ENCODE measurements at regions not wholly inside any gene's neighbourhood (a gene's known extent, or its start where the extent isn't known, plus 50 kb on each side); places are given as distances from the start of the nearest gene placed in this dataset.
"Not testable (repeated sequence)": the region's sequence is repeated elsewhere in the genome, so short reads cannot be mapped to it uniquely, and the experiment has no call there.

GRCh38 chr4:160386846-160387245 is 1284.0 kb downstream of the RAPGEF2 start:
- DNase-seq (ENCODE audit: low read depth in 2 of 3, low spot score in 2 of 3), result no peak

GRCh38 chr4:160399826-160400225 is 1296.9 kb downstream of the RAPGEF2 start:
- DNase-seq (ENCODE audit: low read depth in 2 of 3, low spot score in 2 of 3), result no peak

- DNase-seq (ENCODE audit: low read depth in 2 of 3, low spot score in 2 of 3), result no peak
Measured at GRCh38 chr4:160403081-160403480, 1300.2 kb downstream of the RAPGEF2 start.

GRCh38 chr4:160406263-160406825 is 1303.5 kb downstream of the RAPGEF2 start:
- no peak for DNase-seq (ENCODE audit: low read depth in 2 of 3, low spot score in 2 of 3)

GRCh38 chr4:160414496-160414895 is 1311.6 kb downstream of the RAPGEF2 start:
- no peak for DNase-seq (ENCODE audit: low read depth in 2 of 3, low spot score in 2 of 3)

- no peak for DNase-seq (ENCODE audit: low read depth in 2 of 3, low spot score in 2 of 3)
Measured at GRCh38 chr4:160423879-160424451, 1321.1 kb downstream of the RAPGEF2 start.

- DNase-seq (ENCODE audit: low read depth in 2 of 3, low spot score in 2 of 3), result no peak
Measured at GRCh38 chr4:160426233-160426632, 1323.4 kb downstream of the RAPGEF2 start.

- DNase-seq (ENCODE audit: low read depth in 2 of 3, low spot score in 2 of 3), result no peak
Measured at GRCh38 chr4:160450876-160451275, 1348.0 kb downstream of the RAPGEF2 start.

- DNase-seq (ENCODE audit: low read depth in 2 of 3, low spot score in 2 of 3), result not testable (repeated sequence)
Measured at GRCh38 chr4:160481696-160482690, 1379.1 kb downstream of the RAPGEF2 start.

GRCh38 chr4:160485071-160485687 is 1382.3 kb downstream of the RAPGEF2 start:
- DNase-seq (ENCODE audit: low read depth in 2 of 3, low spot score in 2 of 3), result no peak

- no peak for DNase-seq (ENCODE audit: low read depth in 2 of 3, low spot score in 2 of 3)
Measured at GRCh38 chr4:160492181-160492580, 1389.3 kb downstream of the RAPGEF2 start.

GRCh38 chr4:160493206-160493605 is 1390.3 kb downstream of the RAPGEF2 start:
- no peak for DNase-seq (ENCODE audit: low read depth in 2 of 3, low spot score in 2 of 3)

- DNase-seq (ENCODE audit: low read depth in 2 of 3, low spot score in 2 of 3), result no peak
Measured at GRCh38 chr4:160495356-160495755, 1392.5 kb downstream of the RAPGEF2 start.

- DNase-seq (ENCODE audit: low read depth in 2 of 3, low spot score in 2 of 3), result no peak
Measured at GRCh38 chr4:160498211-160498610, 1395.3 kb downstream of the RAPGEF2 start.

GRCh38 chr4:160505724-160506123 is 1402.8 kb downstream of the RAPGEF2 start:
- no peak for DNase-seq (ENCODE audit: low read depth in 2 of 3, low spot score in 2 of 3)

- no peak for DNase-seq (ENCODE audit: low read depth in 2 of 3, low spot score in 2 of 3)
Measured at GRCh38 chr4:160510928-160511327, 1408.0 kb downstream of the RAPGEF2 start.

- DNase-seq (ENCODE audit: low read depth in 2 of 3, low spot score in 2 of 3), result no peak
Measured at GRCh38 chr4:160514126-160514525, 1411.2 kb downstream of the RAPGEF2 start.

GRCh38 chr4:160523231-160523630 is 1420.4 kb downstream of the RAPGEF2 start:
- DNase-seq (ENCODE audit: low read depth in 2 of 3, low spot score in 2 of 3), result no peak

- DNase-seq (ENCODE audit: low read depth in 2 of 3, low spot score in 2 of 3), result no peak
Measured at GRCh38 chr4:160537681-160538080, 1434.8 kb downstream of the RAPGEF2 start.

GRCh38 chr4:160546201-160546600 is 1443.3 kb downstream of the RAPGEF2 start:
- DNase-seq (ENCODE audit: low read depth in 2 of 3, low spot score in 2 of 3), result no peak

GRCh38 chr4:160549951-160550519 is 1447.2 kb downstream of the RAPGEF2 start:
- DNase-seq (ENCODE audit: low read depth in 2 of 3, low spot score in 2 of 3), result not testable (repeated sequence)
